Subcutaneous abdominal adipose tissue (tissue), 5 donors: ENCODE measurements at regions not wholly inside any gene's neighbourhood (a gene's known extent, or its start where the extent isn't known, plus 50 kb on each side); places are given as distances from the start of the nearest gene placed in this dataset.
"Not testable (repeated sequence)": the region's sequence is repeated elsewhere in the genome, so short reads cannot be mapped to it uniquely, and the experiment has no call there.

Source experiments
- H3K27ac ChIP-seq: one replicate; pipeline ENCODE4 v1.7.0; 2013; ENCODE audit warnings: low read depth, mild to moderate bottlenecking, inconsistent platforms, low read length, moderate library complexity
- H3K27me3 ChIP-seq, 5 donors: one replicate each; pipeline ENCODE4 v1.7.0; 2013; ENCODE audit warnings: low read length in 5 of 5, inconsistent platforms in 1 of 5; ENCODE audit not compliant: control insufficient read depth in 5 of 5, insufficient read depth in 4 of 5
- H3K36me3 ChIP-seq, 5 donors: one replicate each; pipeline ENCODE4 v1.7.0; 2013; ENCODE audit warnings: low read length in 5 of 5; ENCODE audit not compliant: control insufficient read depth in 5 of 5, insufficient read depth in 5 of 5
- H3K4me1 ChIP-seq, 5 donors: one replicate each; pipeline ENCODE4 v1.7.0; 2013; ENCODE audit warnings: low read length in 5 of 5, mild to moderate bottlenecking in 3 of 5, moderate library complexity in 1 of 5; ENCODE audit not compliant: control insufficient read depth in 5 of 5, insufficient read depth in 5 of 5
- H3K4me3 ChIP-seq, 5 donors: one replicate each; pipeline ENCODE4 v1.7.0; 2013; ENCODE audit warnings: low read length in 5 of 5, low read depth in 1 of 5
- H3K9ac ChIP-seq, 5 donors: one replicate each; pipeline ENCODE4 v1.7.0; 2013; ENCODE audit warnings: low read length in 5 of 5, mild to moderate bottlenecking in 4 of 5, moderate library complexity in 3 of 5
- H3K9me3 ChIP-seq, 5 donors: one replicate each; pipeline ENCODE4 v1.7.0; 2013; ENCODE audit warnings: low read length in 5 of 5; ENCODE audit not compliant: control insufficient read depth in 5 of 5
- donor health status: healthy.
- donor health status: healthy.
- donor health status: healthy.
- donor health status: healthy.
- donor health status: healthy.

DNA sequence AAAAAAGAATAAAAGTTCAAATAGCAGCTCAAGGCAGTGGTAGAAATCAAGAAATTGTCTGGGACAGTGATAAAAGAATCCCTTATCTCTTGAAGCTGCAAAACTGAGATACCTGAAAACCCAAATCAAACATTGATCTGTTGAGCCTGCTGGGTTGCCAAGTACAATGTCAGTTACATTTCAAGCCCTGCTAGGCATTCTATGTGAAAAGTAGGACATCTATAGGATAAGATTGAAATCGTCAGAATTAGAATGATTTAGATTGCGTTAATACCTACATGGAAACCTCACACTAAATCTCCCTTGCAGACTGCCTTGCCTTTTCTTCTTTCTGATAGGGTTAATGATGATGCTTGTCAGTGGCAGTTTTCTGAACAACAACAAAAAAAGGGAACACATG lies 1684.4 kb upstream of the B3GALT2 start:
- Histone ChIP-seq H3K27me3 (no peaks in the 10 kb centered on the region), H3K36me3 (no peaks in the 10 kb centered on the region), H3K9me3 (no peaks in the 10 kb centered on the region), H3K4me3 (no peak overlapping the region), H3K9ac (no peak overlapping the region), H3K27ac (no peak overlapping the region), H3K4me1 (no peaks in the 10 kb centered on the region)

DNA sequence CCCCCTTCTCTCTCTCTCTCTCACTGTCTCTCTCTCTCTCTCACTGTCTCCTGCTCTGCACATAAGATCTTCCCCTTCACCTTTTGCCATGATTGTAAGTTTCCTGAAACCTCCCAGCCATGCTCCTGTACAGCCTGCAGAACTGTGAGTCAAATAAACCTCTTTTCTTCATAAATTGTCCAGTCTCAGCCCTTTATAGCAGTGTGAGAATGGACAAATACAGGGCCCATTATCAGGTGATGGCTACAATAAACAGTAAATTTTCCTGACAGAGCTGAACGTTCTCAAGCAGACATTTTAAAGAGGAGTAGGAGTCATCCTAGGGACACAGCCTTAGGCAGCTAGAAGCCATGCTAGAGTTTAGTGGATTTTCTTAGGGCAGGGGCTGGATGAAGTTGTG lies 1679.7 kb upstream of the B3GALT2 start:
- Histone ChIP-seq H3K4me1 (no peaks in the 10 kb centered on the region), H3K27me3 (no peaks in the 10 kb centered on the region), H3K9me3 (no peaks in the 10 kb centered on the region), H3K4me3 (no peak overlapping the region), H3K27ac (no peak overlapping the region), H3K9ac (no peak overlapping the region), H3K36me3 (no peaks in the 10 kb centered on the region)

DNA sequence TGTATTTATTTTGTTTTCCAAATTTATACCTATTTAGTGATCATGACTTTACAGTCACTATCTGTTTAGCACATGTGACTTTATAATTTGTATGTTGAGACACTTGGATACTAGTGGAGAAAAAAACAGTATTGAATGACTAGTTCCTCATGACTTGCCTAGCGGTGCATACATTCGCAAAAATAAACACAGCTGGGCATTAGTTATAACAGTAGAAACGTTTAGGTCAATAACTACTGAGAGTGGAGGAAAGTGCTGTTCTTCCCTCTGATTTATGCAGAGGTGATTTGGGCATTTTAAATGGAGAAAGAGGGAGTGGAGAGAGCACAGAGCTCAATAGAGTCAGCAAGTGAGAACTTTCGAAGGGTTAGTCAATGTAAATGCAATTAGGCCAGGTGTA lies 1679.0 kb upstream of the B3GALT2 start:
- Histone ChIP-seq H3K27me3 (no peaks in the 10 kb centered on the region), H3K36me3 (no peaks in the 10 kb centered on the region)

DNA sequence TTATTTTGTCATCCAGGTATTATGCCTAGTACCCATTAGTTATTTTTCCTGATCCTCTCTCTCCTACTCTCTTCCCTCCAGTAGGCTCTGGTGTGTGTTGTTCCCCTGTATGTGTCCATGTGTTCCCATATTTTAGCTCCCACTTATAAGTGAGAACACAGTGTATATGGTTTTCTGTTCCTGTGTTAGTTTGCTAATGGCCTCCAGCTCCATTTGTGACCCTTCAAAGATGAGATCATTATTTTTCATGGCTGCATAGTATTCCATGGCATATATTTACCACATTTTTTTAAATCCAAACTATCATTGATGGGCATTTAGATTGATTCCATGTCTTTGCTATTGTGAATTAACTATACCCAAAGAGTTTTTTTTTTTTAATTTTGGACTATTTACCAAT lies 1675.7 kb upstream of the B3GALT2 start:
- no peak overlapping the region for H3K27ac ChIP-seq
- no peak overlapping the region for H3K9ac ChIP-seq
- H3K27me3 ChIP-seq, result no peaks in the 10 kb centered on the region
- no peaks in the 10 kb centered on the region for H3K36me3 ChIP-seq
- no peaks in the 10 kb centered on the region for H3K9me3 ChIP-seq
- no peak overlapping the region for H3K4me3 ChIP-seq
- no peaks in the 10 kb centered on the region for H3K4me1 ChIP-seq

More for the DNA sequence above, 1679.0 kb upstream of the B3GALT2 start:
- Histone ChIP-seq H3K4me1 (no peaks in the 10 kb centered on the region), H3K4me3 (no peak overlapping the region), H3K9me3 (no peaks in the 10 kb centered on the region), H3K9ac (no peak overlapping the region), H3K27ac (no peak overlapping the region)

DNA sequence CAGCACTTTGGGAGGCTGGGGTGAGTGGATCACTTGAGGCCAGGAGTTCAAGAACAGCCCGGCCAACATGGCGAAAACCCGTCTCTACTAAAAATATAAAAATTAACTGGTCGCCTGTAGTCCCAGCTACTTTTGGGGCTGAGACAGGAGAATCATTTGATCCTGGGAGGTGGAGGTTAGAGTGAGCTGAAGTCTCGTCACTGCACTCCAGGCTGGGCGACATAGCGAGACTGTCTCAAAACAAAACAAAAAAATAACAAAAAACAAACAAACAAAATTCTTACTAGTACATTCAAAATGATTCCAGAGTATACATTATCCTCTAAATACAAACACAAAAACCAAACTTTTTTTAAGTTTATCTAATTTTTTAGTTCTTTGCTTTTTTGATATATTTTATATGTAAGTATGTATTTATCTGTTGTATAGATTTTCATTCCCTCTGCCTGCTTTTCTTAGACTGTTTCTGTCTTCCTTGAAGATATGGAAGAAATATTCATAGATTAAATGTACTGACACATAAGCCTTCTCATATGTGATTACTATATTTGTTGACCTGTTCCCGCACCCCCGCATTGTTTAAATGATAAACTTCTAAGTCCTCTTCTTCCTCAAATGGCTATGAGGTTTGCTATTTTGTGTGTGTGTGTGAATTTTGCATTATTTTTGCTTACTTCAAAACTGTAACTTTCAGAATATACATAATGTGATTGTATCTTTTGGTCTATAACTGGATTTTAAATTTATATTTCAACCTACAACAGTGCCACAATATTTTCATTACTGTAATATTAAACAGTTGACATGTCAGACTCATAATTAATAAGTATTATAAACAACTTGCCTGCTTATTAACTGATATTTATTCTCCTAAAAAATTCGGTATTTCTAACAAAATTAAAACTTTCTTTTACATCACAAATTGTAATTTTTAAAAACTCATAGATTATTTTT lies 1674.1 kb upstream of the B3GALT2 start:
- Histone ChIP-seq H3K9ac (no peak overlapping the region), H3K9me3 (no peaks in the 10 kb centered on the region), H3K36me3 (no peaks in the 10 kb centered on the region), H3K27ac (no peak overlapping the region), H3K4me3 (no peak overlapping the region), H3K27me3 (no peaks in the 10 kb centered on the region), H3K4me1 (no peaks in the 10 kb centered on the region)

DNA sequence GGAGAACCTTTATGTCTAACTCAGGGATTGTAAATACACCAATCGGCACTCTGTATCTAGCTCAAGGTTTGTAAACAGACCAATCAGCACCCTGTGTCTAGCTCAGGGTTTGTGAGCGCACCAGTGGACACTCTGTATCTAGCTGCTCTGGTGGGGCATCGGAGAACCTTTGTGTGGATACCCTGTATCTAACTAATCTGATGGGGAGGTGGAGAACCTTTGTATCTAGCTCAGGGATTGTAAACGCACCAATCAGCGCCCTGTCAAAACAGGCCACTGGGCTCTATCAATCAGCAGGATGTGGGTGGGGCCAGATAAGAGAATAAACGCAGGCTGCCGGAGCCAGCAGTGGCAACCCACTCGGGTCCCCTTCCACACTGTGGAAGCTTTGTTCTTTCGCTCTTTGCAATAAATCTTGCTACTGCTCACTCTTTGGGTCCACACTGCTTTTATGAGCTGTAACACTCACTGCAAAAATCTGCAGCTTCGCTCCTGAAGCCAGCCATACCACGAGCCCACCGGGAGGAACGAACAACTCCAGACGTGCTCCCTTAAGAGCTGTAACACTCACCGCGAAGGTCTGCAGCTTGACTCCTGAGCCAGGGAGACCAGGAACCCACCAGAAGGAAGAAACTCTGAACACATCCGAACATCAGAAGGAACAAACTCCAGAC lies 1673.2 kb upstream of the B3GALT2 start:
- not testable (repeated sequence) for H3K36me3 ChIP-seq, H3K9me3 ChIP-seq, H3K4me1 ChIP-seq, H3K27ac ChIP-seq, H3K4me3 ChIP-seq, H3K27me3 ChIP-seq, H3K9ac ChIP-seq

DNA sequence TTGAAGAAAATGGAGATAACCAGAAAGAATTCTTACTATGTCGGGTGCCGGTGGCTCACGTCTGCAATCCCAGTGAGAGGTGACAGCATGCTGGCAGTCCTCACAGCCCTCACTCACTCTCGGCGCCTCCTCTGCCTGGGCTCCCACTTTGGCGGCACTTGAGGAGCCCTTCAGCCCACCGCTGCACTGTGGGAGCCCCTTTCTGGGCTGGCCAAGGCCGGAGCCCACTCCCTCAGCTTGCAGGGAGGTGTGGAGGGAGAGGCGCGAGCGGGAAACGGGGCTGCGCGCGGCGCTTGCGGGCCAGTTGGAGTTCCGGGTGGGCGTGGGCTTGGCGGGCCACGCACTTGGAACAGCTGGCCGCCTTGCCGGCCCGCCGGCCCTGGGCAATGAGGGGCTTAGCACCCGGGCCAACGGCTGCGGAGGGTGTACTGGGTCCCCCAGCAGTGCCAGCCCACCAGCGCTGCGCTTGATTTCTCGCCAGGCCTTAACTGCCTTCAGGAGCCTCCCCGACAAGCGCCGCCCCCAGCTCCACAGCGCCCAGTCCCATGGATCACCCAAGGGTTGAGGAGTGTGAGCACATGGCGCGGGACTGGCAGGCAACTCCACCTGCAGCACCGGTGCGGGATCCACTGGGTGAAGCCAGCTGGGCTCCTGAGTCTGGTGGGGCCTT lies 1672.5 kb upstream of the B3GALT2 start:
- H3K4me1 ChIP-seq, H3K4me3 ChIP-seq, H3K9me3 ChIP-seq, H3K27ac ChIP-seq, H3K27me3 ChIP-seq, H3K36me3 ChIP-seq, H3K9ac ChIP-seq: not testable (repeated sequence)

DNA sequence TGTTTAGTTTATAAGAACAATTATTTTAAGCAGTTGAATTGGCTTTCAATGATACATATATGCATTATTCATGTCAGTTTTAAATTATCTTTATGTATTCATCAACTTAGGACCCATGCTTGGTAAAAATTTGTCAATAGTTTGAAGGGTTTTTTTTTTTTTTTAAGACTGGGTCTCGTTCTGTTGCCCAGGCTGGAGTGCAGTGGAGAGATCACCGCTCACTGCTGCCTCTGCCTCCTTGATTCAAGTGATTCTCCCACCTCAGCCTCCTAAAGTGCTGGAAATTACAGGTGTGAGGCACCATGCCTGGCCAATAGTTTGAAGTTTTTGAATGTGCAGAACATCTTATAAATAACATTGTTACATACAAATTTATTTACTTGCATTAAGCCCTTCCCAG lies 1671.0 kb upstream of the B3GALT2 start:
- H3K9ac ChIP-seq, result no peak overlapping the region
- no peaks in the 10 kb centered on the region for H3K36me3 ChIP-seq
- H3K4me3 ChIP-seq, result no peak overlapping the region
- no peaks in the 10 kb centered on the region for H3K4me1 ChIP-seq
- H3K9me3 ChIP-seq, result no peaks in the 10 kb centered on the region
- H3K27me3 ChIP-seq, result no peaks in the 10 kb centered on the region
- no peak overlapping the region for H3K27ac ChIP-seq

DNA sequence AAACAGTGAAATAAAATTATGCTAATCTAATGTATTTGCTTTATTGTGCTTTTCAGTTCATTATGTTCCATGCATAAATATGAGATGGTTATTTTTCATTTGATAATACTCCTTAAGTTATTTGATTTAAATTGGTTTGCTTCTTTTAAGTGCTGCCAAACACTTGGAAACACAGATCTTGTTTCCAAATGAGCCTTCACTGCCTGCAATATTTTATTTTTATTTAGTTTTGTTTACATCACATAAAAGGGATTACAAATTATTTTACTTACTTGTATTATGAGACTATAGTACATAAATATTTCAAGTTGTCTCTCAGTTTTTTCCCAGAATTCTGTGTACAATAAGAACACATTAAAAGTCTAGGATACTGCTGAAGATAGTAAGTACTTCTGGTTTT lies 1662.4 kb upstream of the B3GALT2 start:
- H3K9me3 ChIP-seq, result no peaks in the 10 kb centered on the region
- H3K36me3 ChIP-seq, result no peaks in the 10 kb centered on the region
- H3K27me3 ChIP-seq, result no peaks in the 10 kb centered on the region
- H3K27ac ChIP-seq, result no peak overlapping the region
- H3K4me1 ChIP-seq, result no peaks in the 10 kb centered on the region
- H3K9ac ChIP-seq, result no peak overlapping the region
- no peak overlapping the region for H3K4me3 ChIP-seq

DNA sequence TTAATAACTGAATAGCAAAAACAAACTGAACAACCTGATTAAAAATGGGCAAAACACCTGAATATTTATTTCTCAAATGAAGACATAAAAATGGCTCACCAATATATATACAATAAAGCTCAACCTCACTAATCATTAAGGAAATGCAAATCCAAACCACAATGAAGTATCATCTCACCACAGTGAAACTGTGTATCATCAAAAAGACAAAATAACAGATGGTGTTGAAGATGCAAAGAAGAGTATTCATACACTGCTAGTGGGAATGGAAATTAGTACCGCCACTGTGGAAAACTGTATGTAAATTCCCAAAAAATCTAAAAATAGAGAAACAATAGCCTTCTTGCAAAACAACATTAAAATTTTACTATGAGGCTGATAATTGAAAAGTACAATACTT lies 1660.1 kb upstream of the B3GALT2 start:
- Histone ChIP-seq H3K4me3 (no peak overlapping the region), H3K27me3 (no peaks in the 10 kb centered on the region), H3K9me3 (no peaks in the 10 kb centered on the region), H3K9ac (no peak overlapping the region), H3K36me3 (no peaks in the 10 kb centered on the region), H3K27ac (no peak overlapping the region), H3K4me1 (no peaks in the 10 kb centered on the region)
